Thyroid gland (tissue), 4 donors: ENCODE measurements at regions not wholly inside any gene's neighbourhood (a gene's known extent, or its start where the extent isn't known, plus 50 kb on each side); places are given as distances from the start of the nearest gene placed in this dataset.

Source experiments
- POLR2A ChIP-seq, 2 donors: fragments of 450-650 bp; IDR thresholded peaks; one replicate each; pipeline ENCODE4 v1.6.1; 2017; ENCODE audit warnings: antibody characterized with exemption in 2 of 2, mild to moderate bottlenecking in 2 of 2, moderate library complexity in 1 of 2
- TF ChIP-seq, protein P1 (sequence below), 6 experiments: fragments of 200-600 bp in 3 of 6; fragments of 450-650 bp in 3 of 6; sonication (generic) in 3 of 6; IDR thresholded peaks; one replicate each; pipeline ENCODE4 v1.5.1; 2016 to 2019; ENCODE audit warnings: antibody characterized with exemption in 6 of 6, mild to moderate bottlenecking in 2 of 6, inconsistent platforms in 1 of 6, moderate library complexity in 1 of 6

DNA sequence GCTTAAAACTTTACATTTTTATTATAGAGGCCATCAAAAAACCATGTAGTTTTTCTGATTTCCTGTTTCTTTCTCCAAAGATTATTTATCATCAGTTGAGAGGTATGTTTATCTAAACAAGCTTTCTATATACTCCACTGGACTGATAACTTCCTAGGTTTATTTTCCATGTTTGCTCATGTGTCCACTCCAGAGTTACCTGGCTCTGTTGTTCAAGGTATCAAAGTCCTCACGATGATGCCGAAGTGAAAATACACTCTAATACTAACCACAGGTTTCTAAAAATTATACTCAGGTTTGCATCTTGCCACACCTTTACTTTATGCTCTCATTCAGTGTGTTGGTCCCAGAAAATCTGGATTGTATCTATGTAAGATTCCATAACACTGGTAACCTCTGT lies 287.9 kb upstream of the GULP1 start:
- TF ChIP-seq, protein P1, sequence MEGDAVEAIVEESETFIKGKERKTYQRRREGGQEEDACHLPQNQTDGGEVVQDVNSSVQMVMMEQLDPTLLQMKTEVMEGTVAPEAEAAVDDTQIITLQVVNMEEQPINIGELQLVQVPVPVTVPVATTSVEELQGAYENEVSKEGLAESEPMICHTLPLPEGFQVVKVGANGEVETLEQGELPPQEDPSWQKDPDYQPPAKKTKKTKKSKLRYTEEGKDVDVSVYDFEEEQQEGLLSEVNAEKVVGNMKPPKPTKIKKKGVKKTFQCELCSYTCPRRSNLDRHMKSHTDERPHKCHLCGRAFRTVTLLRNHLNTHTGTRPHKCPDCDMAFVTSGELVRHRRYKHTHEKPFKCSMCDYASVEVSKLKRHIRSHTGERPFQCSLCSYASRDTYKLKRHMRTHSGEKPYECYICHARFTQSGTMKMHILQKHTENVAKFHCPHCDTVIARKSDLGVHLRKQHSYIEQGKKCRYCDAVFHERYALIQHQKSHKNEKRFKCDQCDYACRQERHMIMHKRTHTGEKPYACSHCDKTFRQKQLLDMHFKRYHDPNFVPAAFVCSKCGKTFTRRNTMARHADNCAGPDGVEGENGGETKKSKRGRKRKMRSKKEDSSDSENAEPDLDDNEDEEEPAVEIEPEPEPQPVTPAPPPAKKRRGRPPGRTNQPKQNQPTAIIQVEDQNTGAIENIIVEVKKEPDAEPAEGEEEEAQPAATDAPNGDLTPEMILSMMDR (IDR thresholded peaks at IDR 0.05) = no peak
- TF ChIP-seq POLR2A (IDR thresholded peaks at IDR 0.05) = no peak
